Hematopoietic multipotent progenitor cell treated with erythropoietin and hydrocortisone succinate and interleukin-3 and kit ligand, for 15 days (in vitro differentiated cells): ENCODE measurements at regions not wholly inside any gene's neighbourhood (a gene's known extent, or its start where the extent isn't known, plus 50 kb on each side); places are given as distances from the start of the nearest gene placed in this dataset.
"Not testable (repeated sequence)": the region's sequence is repeated elsewhere in the genome, so short reads cannot be mapped to it uniquely, and the experiment has no call there.

Source experiments
- DNase-seq: peaks from one replicate; pipeline ENCODE4 v3.0.0-alpha.2; 2015; ENCODE audit warnings: low spot score

- no peak for DNase-seq
Observed at GRCh38 chr4:19030536-19030935, 1009.0 kb upstream of the LCORL start.

- no peak for DNase-seq
Observed at GRCh38 chr4:19030048-19030447, 1008.5 kb upstream of the LCORL start.

- DNase-seq: no peak
Observed at GRCh38 chr4:19026281-19026680, 1004.7 kb upstream of the LCORL start.

GRCh38 chr4:19025031-19025430 lies 1003.5 kb upstream of the LCORL start:
- no peak for DNase-seq

GRCh38 chr4:19024047-19024446 lies 1002.5 kb upstream of the LCORL start:
- no peak for DNase-seq

GRCh38 chr4:19021617-19022016 lies 1000.1 kb upstream of the LCORL start:
- no peak for DNase-seq

GRCh38 chr4:19016550-19016949 lies 995.0 kb upstream of the LCORL start:
- not testable (repeated sequence) for DNase-seq

GRCh38 chr4:19014594-19014993 lies 993.0 kb upstream of the LCORL start:
- no peak for DNase-seq

GRCh38 chr4:19010761-19011160 lies 989.2 kb upstream of the LCORL start:
- DNase-seq: no peak

GRCh38 chr4:19009881-19010280 lies 988.3 kb upstream of the LCORL start:
- DNase-seq: no peak

- no peak for DNase-seq
Observed at GRCh38 chr4:19005211-19005610, 983.7 kb upstream of the LCORL start.

GRCh38 chr4:19002170-19002569 lies 980.6 kb upstream of the LCORL start:
- DNase-seq: no peak

GRCh38 chr4:18999595-18999994 lies 978.0 kb upstream of the LCORL start:
- no peak for DNase-seq

- DNase-seq: no peak
Observed at GRCh38 chr4:18981234-18981615, 959.7 kb upstream of the LCORL start.

GRCh38 chr4:18980516-18981233 lies 959.1 kb upstream of the LCORL start:
- no peak for DNase-seq

GRCh38 chr4:18976884-18977283 lies 955.3 kb upstream of the LCORL start:
- no peak for DNase-seq

GRCh38 chr4:18975916-18976808 lies 954.6 kb upstream of the LCORL start:
- no peak for DNase-seq

- DNase-seq: no peak
Observed at GRCh38 chr4:18973296-18973695, 951.7 kb upstream of the LCORL start.

GRCh38 chr4:18961879-18962278 lies 940.3 kb upstream of the LCORL start:
- DNase-seq: no peak

GRCh38 chr4:18961266-18961665 lies 939.7 kb upstream of the LCORL start:
- no peak for DNase-seq

- DNase-seq: no peak
Observed at GRCh38 chr4:18957716-18958115, 936.2 kb upstream of the LCORL start.

GRCh38 chr4:18954538-18954937 lies 933.0 kb upstream of the LCORL start:
- no peak for DNase-seq

- DNase-seq: no peak
Observed at GRCh38 chr4:18953613-18954012, 932.1 kb upstream of the LCORL start.
